HL-60/S4 treated with retinoic acid at 250 ng/mL for 4 days and 3 days (cell line): ENCODE measurements at regions not wholly inside any gene's neighbourhood (a gene's known extent, or its start where the extent isn't known, plus 50 kb on each side); places are given as distances from the start of the nearest gene placed in this dataset.

ENCODE experiments used
- in situ Hi-C: fragments of 300-500 bp; cut with MboI; formaldehyde crosslinking; loops from 2 replicates; pipeline ENCODE4 v1.7.0; 2022; ENCODE audit warnings: low sequenced_read_pairs

DNA sequence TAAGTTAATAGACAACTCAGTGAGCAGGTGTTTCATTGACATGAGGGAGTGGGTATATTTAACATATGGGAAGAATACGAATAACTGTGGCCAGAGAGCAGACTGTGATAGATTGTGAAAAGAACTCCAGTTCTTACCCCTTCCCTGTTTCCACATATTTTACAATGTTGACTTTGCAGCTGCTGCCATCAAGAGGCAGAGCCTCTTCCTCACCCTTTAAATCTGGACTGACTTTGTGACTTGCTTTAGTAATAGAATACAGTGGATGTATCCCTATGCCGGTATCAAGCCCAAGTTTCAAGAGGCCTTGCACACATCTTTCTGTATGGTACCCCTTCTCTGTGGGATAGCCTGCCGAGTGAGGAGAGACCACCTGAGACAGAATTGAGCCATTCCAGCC is 356.7 kb downstream of the ETNK1 start:
- in situ Hi-C loops = no loop called here

DNA sequence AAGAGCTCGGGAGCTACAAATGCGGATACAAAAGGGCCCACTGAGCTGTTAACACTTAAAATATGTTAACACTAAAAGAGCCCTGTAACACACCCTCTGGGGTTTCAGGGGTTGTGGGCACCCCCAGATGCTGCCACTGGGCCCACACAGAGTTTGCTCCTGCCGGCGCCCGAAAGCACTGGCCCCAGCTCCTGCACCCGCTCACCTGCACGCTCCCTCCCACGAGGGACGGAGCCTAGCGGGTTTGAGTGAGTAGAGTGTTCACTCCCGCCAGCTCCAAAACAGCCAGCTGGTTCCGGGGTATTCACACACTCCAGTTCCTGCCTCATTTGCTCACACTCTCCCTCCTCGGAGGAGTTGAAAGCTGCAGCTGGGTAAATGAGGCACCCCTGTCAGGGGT is 357.7 kb downstream of the ETNK1 start:
- in situ Hi-C loops = no loop called here

DNA sequence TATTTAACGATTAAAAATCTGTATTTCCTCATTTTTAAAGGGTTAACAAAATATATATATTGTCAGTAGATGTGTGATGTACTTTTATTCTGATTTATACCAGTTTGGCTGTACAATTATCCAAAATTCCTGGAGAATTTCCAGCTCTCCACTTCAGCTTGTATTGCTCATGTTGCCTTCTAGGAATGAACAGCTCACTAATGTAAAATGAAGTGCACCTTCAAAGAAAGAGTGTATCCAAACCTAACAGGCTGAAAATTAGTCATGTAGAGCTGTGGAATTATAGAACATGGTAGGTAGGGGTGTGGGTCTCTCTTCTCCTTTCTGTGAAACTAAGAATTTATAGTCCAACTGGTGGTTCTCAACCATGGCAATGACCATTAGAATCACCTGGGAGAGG is 362.0 kb downstream of the ETNK1 start:
- in situ Hi-C loops = no loop called here

DNA sequence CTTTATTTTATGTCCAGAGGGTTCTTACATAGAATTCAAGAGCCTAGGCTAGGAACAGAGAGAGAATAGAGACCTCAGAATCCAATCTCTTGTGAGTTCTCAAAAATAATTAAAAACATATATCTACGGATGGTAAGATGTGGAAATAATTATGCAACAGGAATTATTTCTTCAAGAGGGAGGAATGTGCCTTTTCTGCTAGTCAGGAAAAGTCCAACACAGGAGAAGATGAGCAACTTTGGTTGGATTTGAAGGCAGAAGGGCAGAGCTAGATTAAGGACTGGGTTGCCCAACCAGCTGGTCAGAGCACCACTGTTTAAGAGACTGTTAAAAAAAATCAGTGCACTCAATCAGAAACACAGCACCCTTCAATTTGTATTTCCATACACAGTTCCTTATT is 365.5 kb downstream of the ETNK1 start:
- in situ Hi-C loops = no loop called here

DNA sequence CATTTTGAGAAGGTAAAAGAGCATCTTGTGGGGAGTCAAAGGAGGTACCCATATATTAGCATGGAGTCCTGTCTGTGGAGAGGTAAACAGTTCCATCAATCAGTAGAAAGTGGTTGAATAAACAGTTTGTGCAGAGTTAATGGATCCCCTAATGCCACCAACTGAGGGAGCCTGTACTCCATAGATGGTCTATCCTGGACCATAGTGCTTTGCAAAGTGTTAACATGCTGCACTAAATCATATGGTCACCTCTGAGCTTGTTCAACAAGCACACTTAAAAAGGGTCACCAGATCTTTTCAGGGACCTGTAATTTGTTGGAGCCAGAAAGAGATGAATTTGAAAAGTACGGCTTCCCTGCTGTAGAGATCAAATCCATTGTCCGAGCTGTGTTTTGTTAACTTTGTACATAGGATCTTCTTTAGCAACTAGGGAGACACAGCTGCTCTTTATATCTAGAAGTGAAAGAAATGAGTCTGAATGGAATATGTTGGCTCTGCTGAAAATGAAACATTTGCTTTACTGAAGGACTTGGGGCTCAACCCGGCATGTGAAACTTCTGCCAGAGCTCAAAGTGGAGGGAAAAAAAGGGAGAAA is 366.4 kb downstream of the ETNK1 start:
- in situ Hi-C loops = no loop called here

DNA sequence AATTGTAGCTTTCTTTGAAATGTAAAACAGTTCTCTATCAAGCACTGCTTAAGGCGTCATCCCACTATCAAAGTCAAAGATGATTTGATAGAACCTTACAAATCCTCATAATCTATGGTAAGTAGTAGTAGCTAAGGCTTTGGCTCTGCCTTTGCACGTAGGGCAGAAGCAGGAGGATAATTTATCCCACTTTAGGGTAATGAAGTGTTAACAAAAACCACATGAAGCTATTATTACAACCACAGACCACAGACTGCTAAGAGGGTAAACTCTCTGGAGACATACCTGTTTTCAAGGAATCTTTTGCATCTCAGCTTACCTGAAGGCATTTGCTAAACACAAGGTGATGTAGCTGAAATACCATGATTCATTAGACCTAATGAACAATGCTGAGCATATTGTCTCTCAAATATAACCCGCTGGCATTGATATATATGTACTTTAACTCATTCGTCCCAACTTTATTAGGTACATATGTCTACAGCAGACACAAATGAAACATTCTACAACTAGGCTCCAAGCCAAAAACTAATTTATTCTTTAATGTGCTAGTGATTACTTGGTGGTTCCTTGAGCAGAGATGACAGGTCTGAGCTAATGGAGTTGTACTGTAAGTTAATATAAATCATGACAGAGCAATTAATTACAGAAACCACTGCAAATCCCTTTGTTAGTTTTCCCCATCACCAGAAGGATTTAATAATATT is 368.8 kb downstream of the ETNK1 start:
- in situ Hi-C loops = no loop called here

DNA sequence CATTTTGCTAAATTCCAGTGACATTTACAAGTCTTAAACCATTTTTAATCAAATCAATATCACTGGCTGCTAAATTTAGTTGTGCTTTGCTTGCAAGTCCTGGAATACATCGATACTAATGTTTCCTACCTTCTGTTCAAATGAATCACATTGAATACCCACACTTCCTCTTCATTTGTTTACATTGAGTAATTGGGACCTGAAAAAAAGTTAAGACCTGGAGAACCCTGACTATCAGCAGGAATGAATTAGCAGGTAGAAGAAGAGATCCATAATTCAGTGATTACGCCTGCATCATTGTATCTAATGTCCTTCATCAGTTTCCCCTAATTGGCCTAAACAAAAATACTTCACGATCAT is 369.3 kb downstream of the ETNK1 start:
- in situ Hi-C loops = no loop called here

DNA sequence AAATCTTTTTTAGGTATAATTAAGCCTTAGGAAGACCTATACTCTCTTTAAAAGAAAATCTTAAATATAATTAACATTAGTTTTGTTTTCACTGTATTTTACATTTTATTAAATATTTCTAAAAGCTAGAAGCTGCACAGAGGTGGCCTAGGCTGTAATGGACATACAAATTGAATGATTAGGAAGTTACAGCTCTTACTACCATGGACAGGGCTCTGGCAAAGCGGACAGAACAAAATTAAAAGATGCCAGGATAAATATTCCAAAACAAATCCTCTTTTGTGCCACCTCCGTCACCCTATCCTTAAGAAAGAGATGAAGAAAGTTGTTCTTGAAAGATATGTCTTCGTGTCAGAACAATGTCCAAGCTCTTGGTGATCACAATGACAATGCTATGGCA is 376.5 kb downstream of the ETNK1 start:
- in situ Hi-C loops = no loop called here

DNA sequence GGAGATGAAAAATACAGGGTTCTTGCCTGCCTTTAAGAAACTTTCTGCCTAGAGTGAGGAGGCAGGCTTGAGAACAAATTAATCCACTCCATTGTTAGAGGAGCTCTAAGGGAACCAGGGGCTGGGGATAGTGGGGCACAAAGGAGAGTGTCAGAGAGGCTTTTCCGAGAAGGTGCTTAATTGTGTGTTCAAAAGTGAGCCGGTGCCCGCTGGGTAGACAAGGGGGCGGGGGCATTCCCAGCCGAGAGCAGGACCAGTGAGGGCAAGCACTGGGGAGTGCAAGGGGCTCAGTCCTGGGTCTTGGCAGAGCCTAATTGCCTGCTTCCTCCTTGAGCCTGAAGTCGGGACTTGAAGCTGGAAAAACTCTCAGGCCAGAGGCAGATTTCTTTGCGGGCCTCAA is 377.4 kb downstream of the ETNK1 start:
- in situ Hi-C loops = no loop called here

DNA sequence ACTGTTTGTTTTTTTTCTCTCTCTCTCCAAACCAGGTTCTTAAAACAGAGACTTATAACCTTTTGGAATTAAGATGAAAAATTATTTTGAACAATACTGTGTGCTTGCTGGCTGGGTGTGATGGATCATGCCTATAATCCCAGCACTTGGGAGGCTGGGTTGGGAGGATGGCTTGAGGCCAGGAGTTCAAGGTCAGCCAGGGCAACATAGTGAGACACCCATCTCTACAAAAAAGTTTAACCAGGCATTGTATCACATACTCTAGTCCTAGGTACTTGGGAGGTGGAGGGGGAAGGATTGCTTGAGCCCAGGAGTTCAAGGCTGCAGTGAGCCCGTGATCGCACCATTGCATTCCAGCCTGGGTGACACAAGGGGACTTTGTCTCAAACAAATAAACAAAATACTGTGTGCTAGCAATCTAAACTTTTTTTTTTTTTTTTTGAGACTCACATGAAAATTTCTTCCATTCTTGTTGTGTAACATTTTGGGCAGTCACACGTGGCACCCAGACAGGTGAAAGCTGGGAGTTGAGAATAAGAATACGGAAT is 379.6 kb downstream of the ETNK1 start:
- in situ Hi-C loops = no loop called here

DNA sequence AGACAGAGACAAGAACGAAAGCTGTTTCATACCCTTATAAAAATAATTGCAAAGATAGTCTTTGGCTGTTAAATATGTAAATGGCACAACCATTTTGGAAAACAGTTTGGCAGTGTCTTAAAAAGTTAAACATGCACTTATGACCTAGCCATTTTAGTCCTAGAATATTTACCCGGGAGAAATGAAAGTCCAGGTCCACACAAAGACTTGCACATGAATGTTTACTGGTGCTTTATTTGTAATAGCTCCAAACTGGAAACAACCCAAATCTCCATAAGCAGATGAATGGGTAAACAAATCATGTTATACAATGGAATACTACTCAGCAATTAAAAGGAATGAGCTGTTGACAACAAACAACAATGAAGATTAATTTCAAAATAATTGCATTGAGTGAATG is 380.4 kb downstream of the ETNK1 start:
- in situ Hi-C loops = no loop called here

DNA sequence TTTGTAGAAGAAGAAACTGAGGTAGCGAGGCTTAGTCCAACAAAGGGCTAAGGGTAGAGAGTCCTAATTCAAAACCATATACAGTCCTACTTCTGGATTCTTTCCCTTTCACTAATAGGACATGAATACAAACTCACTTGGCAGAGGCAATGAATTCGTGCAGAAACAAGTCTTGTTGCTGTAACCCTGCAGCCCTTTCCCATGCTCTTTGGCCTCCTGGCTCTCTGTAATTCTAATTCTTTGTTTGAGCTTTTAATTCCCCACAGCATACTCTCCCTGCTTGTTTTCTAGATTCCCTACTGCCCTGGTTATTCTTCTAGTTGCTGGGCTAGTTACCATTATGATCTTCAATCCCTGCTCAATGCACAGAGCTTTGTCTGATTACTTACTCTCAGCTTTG is 381.4 kb downstream of the ETNK1 start:
- in situ Hi-C loops = no loop called here

DNA sequence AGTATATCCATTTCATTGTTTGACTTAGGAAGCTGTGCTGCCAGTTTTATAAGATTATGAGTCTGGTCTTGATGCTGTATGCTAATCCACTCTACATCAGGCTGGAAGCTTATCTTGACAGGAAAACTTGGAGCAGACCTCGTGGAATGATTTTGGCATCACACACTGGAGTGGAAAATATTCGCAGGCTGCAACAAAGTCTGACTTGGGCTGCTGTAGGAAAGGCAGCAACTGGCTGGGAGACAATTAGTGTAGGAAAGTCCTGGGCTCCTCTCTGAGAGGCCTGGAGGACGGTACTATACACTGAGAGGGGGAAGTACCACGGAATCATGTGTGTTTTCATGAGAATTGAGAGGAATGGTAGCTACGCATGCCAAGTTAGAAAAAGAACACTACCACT is 383.7 kb downstream of the ETNK1 start:
- in situ Hi-C loops = no loop called here

DNA sequence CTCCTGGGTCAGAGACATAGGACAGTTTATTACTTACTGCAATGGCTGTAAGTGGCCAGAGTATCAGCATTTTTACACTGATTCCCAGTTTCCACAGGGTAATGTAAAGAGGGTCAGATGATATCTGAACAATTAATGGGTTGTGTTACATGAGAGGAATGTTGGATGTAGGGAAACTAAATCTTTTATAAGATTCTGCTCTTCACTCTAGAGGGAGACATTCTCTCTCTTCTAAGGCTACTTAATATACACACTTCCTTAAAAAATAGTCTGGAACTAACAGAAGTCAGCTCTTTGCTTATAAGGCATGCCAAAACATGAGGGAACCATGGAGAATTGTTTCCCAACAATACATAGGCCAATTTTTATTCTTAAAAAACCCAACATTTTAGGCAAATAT is 389.8 kb downstream of the ETNK1 start:
- in situ Hi-C loops = no loop called here

DNA sequence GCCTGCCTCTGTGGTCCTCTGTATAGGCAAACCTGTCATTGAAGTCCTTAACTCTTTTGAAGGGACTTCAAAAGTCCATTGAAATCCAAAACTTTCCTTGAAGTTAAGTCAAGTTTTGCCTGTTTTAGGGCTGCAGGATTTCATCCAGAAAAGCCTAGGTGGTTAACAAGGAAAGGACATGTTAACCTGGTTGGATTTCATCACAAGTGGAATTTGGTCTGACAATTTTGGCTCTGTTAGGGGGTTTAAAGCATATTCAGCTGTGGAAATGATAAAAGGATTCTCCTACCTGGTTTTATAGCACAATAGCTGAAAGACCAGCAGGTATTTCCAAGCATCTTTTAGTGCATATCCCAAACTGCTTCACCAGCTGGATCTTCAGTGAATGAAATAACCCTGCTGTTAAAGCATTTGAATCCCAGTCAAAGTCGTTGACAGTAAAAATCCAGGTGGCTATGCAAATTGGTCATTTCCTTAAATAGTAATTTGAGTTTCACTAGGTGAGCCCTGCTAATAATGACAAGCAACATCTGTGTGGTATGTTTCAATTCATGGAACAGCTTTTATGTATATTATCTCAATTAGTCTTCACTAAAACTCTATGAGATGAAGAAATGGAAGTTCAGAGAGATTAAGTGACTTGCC is 400.5 kb downstream of the ETNK1 start:
- in situ Hi-C loops = no loop called here

DNA sequence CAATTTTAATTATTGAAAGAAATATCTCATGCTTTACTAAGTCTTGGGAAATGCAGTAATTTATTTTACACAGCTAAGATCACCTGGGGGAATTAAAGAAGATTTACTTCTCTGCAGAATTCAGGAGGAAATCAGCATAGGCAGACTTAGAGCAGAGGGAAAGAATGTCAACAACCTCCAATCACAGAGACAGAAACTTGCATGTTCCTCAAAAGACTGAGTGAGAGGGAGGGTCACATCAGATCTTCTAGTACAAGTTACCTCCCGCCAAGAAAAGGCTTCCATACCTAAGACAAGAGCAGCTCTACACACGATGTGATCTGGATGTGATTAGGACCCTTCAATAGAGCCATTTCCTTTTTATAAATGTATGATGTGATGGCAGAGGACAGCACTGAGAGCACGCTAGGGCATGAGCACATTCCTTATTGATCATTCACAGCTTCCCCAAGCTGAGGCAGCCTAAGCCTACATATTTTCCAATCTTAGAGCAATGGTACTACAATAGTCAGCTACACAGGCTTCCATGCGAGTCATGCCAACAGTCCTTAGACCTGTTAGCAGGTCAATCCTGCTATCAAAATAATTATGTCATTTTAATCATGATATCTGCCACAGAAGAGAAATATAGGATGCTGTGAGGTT is 403.3 kb downstream of the ETNK1 start:
- in situ Hi-C loops = no loop called here

DNA sequence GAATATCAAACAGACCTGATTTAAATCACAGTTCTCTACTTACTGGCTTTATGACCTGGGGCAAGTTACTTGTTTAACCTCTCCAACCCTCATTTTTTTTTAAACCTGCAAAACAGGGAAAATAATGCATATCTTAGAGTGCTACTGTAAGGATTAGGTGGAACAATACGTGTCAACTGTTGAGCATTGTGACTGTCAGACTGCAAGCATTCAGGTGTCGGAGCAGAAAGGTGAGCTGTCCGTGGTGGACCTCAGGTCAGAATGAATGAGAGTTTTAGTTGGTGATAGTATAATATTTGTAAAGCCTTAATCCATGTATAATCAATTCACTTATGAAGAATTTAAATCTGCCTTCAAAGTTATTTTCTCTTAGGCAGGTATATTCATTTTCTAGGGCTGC is 404.2 kb downstream of the ETNK1 start:
- in situ Hi-C loops = no loop called here

DNA sequence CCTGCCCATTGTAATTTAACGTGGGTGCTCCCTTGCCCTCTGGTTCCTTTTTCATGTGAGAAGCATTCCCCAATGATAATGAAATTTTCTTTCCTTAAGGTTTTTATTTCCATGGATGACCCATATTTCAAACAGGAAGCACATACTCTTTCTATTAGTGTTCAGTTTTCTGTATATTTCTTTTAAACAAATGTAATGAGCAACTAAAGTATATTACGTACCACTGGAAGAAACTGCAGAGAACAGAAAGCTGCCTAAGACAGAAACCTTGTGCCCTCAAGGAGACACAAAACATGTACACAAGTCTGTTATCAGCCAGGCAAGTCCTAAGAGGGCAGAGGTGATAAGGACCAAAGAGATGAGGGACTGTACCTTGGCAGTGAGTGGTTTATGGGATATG is 414.9 kb downstream of the ETNK1 start:
- in situ Hi-C loops = no loop called here

DNA sequence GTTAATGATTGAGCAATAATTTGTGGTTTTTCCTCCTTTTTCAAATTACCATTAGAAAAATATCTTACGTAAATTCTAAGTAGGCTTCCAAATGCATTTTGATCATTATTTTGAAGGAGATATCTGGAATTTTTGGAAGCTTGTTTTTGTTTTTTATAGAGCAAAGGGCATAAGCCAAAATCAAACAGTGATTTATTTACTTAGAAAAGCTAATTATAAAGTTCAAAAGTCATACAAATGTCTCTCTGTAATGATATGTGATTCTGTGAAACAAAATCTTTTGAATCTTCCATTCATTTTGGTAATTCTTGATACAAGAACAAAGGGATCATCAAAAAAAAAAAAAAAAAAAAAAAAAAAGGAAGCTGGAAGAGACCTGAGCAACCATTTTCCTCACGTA is 416.8 kb downstream of the ETNK1 start:
- in situ Hi-C loops = no loop called here

DNA sequence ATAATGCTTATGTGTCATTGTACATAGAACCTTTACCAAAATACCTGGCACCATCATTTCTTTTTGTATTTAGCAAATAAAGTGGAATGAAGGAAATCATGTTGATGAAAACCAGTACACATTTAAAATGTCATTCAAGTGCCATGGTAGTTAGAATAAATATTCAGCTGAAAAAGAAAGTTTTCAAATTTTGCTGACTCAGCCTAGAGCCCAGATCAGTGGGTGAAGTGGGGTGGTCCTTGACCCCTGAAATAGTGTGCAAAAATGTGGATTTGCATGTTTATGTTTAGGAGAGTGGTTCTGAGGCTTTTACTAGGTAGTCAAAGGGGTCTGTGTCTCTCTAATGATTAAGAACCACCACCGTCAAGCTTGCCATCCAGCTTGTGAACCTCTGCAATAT is 418.7 kb downstream of the ETNK1 start:
- in situ Hi-C loops = no loop called here

DNA sequence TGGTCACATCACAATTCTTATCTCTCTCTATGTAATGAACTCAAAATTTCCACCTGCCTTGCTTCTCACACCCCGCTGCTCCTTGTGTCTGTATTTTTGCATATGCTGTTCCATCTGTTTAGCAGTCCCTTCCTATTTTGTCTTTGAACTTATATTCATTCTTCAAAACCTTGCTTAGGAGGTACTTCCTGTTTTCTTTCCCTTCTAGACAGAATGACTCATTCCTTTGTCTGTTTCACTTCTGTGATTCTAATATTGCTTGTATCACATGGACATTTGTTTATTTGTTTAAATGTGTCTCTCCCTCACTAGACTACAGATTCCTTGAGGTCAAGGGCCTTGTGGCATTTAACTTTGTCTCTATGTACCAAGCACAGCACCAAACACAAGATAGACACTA is 424.2 kb downstream of the ETNK1 start:
- in situ Hi-C loops = no loop called here

DNA sequence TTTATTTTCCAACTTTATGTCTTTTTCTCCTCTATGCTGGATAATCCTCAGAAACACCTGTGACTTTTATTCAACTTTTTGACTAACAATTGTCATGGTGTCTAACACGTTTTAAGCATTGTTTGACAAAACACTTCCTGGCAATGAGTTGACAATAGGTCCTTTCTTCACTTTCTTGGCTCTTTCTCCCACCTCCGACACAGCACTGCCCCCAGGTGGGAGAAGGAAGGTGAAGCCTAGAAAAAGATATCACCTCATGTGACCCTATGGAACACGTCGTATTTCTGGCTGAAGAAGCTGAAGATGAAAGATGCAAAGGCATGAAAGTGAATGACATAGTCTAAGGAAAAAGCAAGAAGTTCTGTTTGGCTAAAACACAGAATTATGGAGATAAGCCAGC is 430.0 kb downstream of the ETNK1 start:
- in situ Hi-C loops = no loop called here
